ENCODE measurements at regions not wholly inside any gene's neighbourhood (a gene's known extent, or its start where the extent isn't known, plus 50 kb on each side); places are given as distances from the start of the nearest gene placed in this dataset.

DNA sequence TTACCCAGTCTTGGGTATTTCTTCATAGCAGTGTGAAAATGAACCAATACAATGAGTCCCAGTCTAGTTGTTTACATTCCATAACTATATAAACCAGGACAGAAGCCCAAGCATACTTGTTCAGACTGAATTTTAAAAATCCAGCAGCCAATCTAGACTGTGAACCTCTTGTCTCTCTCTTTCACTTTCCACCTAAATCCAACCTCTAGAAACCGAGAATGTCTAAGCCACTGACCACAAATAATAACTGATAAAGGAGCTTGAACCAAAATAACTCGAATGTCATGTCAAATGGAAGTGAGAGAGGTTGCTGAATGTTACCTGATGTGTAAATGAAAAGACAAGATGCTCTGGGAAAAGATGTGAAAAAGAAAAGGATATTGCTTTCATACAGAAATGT lies 544.7 kb downstream of the NLGN4X start:
- no peak overlapping the region for H4K91ac ChIP-seq (ENCODE audit: insufficient read depth, low read depth, low read length)
- H3K27ac ChIP-seq (ENCODE audit: insufficient read depth, low read length): no peak overlapping the region
- H3K27me3 ChIP-seq (ENCODE audit: control insufficient read depth, insufficient read depth, low read length): no peaks in the 10 kb centered on the region
- H3K4ac ChIP-seq (ENCODE audit: low read depth, low read length): no peak overlapping the region
- H3K9ac ChIP-seq (ENCODE audit: low read depth, low read length): no peak overlapping the region
- in situ Hi-C loops (cut with MboI; ENCODE audit: low sequenced_read_pairs): no loop called here
- H3K14ac ChIP-seq (replicated peaks; ENCODE audit: low read depth, low read length): no peak overlapping the region
- H4K20me1 ChIP-seq (ENCODE audit: insufficient read depth, low read length): no peaks in the 10 kb centered on the region
- H4K8ac ChIP-seq (ENCODE audit: low read depth in 2 of 2, low read length in 2 of 2): no peak overlapping the region
- no peak for TF ChIP-seq NFE2L2 (IDR thresholded peaks at IDR 0.05; ENCODE audit: low read depth, low read length)
- TF ChIP-seq POLR2A (IDR thresholded peaks at IDR 0.05; ENCODE audit: low read depth, low read length): no peak
- TF ChIP-seq RAD21 (IDR thresholded peaks at IDR 0.05; ENCODE audit: low read length): no peak
- no peak for TF ChIP-seq ELK1 (IDR thresholded peaks at IDR 0.05; ENCODE audit: borderline replicate concordance, low read depth, low read length)
- no peak for TF ChIP-seq RCOR1 (IDR thresholded peaks at IDR 0.05; ENCODE audit: insufficient replicate concordance, low read length)
- TF ChIP-seq SMC3 (IDR thresholded peaks at IDR 0.05; ENCODE audit: low read depth, low read length): no peak
- TF ChIP-seq MXI1 (IDR thresholded peaks at IDR 0.05; ENCODE audit: borderline replicate concordance, low read depth, low read length): no peak
- no peak for TF ChIP-seq CEBPB (IDR thresholded peaks at IDR 0.05; ENCODE audit: low read depth, low read length)
- no peak for TF ChIP-seq CHD1 (IDR thresholded peaks at IDR 0.05; ENCODE audit: low read depth, low read length)
- no peak for TF ChIP-seq MAZ (IDR thresholded peaks at IDR 0.05; ENCODE audit: borderline replicate concordance, low read depth, low read length)
- TF ChIP-seq, protein P1, sequence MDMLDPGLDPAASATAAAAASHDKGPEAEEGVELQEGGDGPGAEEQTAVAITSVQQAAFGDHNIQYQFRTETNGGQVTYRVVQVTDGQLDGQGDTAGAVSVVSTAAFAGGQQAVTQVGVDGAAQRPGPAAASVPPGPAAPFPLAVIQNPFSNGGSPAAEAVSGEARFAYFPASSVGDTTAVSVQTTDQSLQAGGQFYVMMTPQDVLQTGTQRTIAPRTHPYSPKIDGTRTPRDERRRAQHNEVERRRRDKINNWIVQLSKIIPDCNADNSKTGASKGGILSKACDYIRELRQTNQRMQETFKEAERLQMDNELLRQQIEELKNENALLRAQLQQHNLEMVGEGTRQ (IDR thresholded peaks at IDR 0.05; ENCODE audit: low read depth, low read length): no peak
- no peak for TF ChIP-seq RFX5 (IDR thresholded peaks at IDR 0.05; ENCODE audit: low read depth, low read length)
- no peak for TF ChIP-seq MAFK (IDR thresholded peaks at IDR 0.05; ENCODE audit: low read depth, low read length)
- no peak for TF ChIP-seq CTCF (conservative IDR thresholded peaks at IDR 0.05; ENCODE audit: low read depth, low read length)
- TF ChIP-seq BHLHE40 (IDR thresholded peaks at IDR 0.05; ENCODE audit: low read depth, low read length): no peak
- TF ChIP-seq FOS (IDR thresholded peaks at IDR 0.05; ENCODE audit: low read depth, low read length): no peak
- no peak overlapping the region for H2BK15ac ChIP-seq (ENCODE audit: low read depth, low read length)
- no peaks in the 10 kb centered on the region for H3K9me1 ChIP-seq (ENCODE audit: insufficient read depth, low read length)
- DNase-seq (no peak), ATAC-seq (ENCODE audit: low read depth) (no peak)
- no peak overlapping the region for H3K4me2 ChIP-seq (ENCODE audit: low read depth, low read length)
- H2AFZ ChIP-seq (replicated peaks; ENCODE audit: low read length, poor library complexity): no peak overlapping the region
- H4K5ac ChIP-seq (ENCODE audit: low read depth, low read length): no peak overlapping the region
- no peak overlapping the region for H2AK5ac ChIP-seq (ENCODE audit: low read depth, low read length)
- no TSS peak for BruUV-seq (replicated peaks)
- H3K79me1 ChIP-seq (ENCODE audit: low read depth in 1 of 2, low read length in 2 of 2): no peaks in the 10 kb centered on the region
- H3K23ac ChIP-seq (ENCODE audit: low read depth, low read length): no peak overlapping the region
- no peaks in the 10 kb centered on the region for H3K36me3 ChIP-seq (ENCODE audit: control insufficient read depth, insufficient read depth, low read length)
- no peak overlapping the region for H2AK9ac ChIP-seq (replicated peaks; ENCODE audit: low read depth, low read length, poor library complexity)
- dilution Hi-C loops (cut with HindIII; ENCODE audit: low sequenced_read_pairs, unreplicated experiment): no loop called here
- H3K4me1 ChIP-seq (ENCODE audit: control insufficient read depth, insufficient read depth, low read length): no peaks in the 10 kb centered on the region
- POLR2A ChIA-PET (ENCODE audit: unreplicated experiment): no interaction called here
- H3K4me3 ChIP-seq (ENCODE audit: insufficient read depth, low read depth, low read length): no peak overlapping the region
- peaks cover 5% of the 10 kb centered on the region; the same call in 1 of the 2 replicates for H3K9me3 ChIP-seq (ENCODE audit: control insufficient read depth, insufficient read depth, low read length)
- intact Hi-C loops (cut with micrococcal nuclease): no loop called here
- H2BK20ac ChIP-seq (ENCODE audit: low read depth, low read length): no peak overlapping the region
- H2BK120ac ChIP-seq (ENCODE audit: low read depth, low read length): no peak overlapping the region
- H3K56ac ChIP-seq (ENCODE audit: extremely low read depth, insufficient read depth, low read length): no peak overlapping the region
- H3K18ac ChIP-seq (ENCODE audit: low read depth, low read length): no peak overlapping the region
- CTCF ChIA-PET: interaction anchor here (0.8 kb wide), 1 partner anchor 15 kb away, joined by 3 read pairs; no protein-coding TSS in a partner anchor
- H2BK5ac ChIP-seq (ENCODE audit: low read depth, low read length, poor library complexity, severe bottlenecking): no peak overlapping the region
- no CpG with 5 or more reads among the region's 2 CpGs for WGBS, 2 experiments (ENCODE audit: extremely low coverage in 2 of 2, insufficient read length in 1 of 2)

All from IMR-90 (cell line).